Type B pancreatic cell (in vitro differentiated cells): ENCODE measurements at regions not wholly inside any gene's neighbourhood (a gene's known extent, or its start where the extent isn't known, plus 50 kb on each side); places are given as distances from the start of the nearest gene placed in this dataset.

ENCODE experiments used
- DNase-seq: peaks from one replicate; pipeline ENCODE4 v3.0.0; 2021; ENCODE audit warnings: mixed read lengths; ENCODE audit not compliant: unreplicated experiment; ENCODE audit errors: extremely low spot score
- H3K27ac Mint-ChIP-seq: 2 replicates; pipeline ENCODE4 v1.8.0; 2021; ENCODE audit warnings: mild to moderate bottlenecking, mixed read lengths
- H3K27me3 Mint-ChIP-seq: 2 replicates; pipeline ENCODE4 v1.8.0; 2021; ENCODE audit warnings: mixed read lengths
- H3K36me3 Mint-ChIP-seq: 2 replicates; pipeline ENCODE4 v1.8.0; 2021; ENCODE audit warnings: mixed read lengths
- H3K4me1 Mint-ChIP-seq: one replicate; pipeline ENCODE4 v1.8.0; 2021; ENCODE audit warnings: mixed read lengths; ENCODE audit not compliant: unreplicated experiment
- H3K4me3 Mint-ChIP-seq: 2 replicates; pipeline ENCODE4 v1.8.0; 2021; ENCODE audit warnings: mild to moderate bottlenecking, mixed read lengths
- H3K9me3 Mint-ChIP-seq: 2 replicates; pipeline ENCODE4 v1.8.0; 2021; ENCODE audit warnings: mixed read lengths
- TF ChIP-seq, protein P1 (sequence below): fragments of 200-600 bp; sonication (generic); conservative IDR thresholded peaks from 2 replicates; pipeline ENCODE4 v1.5.0; 2021; ENCODE audit warnings: antibody characterized with exemption, mild to moderate bottlenecking

DNA sequence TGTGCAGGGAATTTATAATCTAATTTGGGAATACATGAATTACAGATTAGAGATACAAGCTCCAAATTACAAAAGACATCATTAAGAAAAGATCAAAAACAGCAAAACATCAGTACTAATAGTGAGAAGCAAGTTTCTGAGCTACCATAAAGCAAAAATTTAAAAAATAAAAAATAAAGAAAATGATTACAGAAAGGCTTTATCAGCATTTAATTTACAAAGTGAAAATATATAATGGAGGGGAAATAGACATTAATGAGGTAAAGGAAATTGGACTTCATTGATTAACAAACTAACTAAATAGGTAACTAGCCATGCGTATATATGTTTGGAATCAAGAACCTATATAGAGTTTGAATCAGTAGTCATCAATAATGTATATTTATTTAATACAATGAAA, 712.9 kb upstream of the DDX18 start:
- H3K9me3 Mint-ChIP-seq: no peaks in the 10 kb centered on the region

DNA sequence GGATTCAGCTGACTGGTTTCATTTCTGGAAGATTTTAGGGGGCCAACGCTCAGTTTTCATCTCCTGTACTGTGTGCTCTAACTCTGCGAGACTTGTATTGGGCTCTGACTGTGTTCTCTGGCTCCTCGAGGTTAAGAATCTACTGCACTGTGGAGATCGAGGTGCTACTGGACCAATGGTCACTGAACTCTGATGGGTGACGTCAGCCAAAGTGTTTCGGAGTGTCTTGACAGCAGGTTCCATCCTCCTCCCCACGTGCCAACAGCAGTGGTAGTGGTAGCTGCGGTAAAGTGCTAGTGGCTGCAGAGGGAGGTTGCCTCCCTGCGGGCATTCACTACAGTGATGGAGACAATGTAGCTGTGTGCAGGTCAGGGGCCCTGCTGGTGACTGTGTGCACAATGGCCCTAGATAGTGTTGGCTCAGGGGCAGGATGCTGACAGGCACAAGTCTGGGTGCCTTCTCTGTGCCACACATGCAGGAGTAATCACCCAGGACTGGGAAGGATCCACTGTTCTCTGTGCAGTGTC, 705.7 kb upstream of the DDX18 start:
- no peak for DNase-seq
- H3K27ac Mint-ChIP-seq: no peak overlapping the region
- TF ChIP-seq, protein P1, sequence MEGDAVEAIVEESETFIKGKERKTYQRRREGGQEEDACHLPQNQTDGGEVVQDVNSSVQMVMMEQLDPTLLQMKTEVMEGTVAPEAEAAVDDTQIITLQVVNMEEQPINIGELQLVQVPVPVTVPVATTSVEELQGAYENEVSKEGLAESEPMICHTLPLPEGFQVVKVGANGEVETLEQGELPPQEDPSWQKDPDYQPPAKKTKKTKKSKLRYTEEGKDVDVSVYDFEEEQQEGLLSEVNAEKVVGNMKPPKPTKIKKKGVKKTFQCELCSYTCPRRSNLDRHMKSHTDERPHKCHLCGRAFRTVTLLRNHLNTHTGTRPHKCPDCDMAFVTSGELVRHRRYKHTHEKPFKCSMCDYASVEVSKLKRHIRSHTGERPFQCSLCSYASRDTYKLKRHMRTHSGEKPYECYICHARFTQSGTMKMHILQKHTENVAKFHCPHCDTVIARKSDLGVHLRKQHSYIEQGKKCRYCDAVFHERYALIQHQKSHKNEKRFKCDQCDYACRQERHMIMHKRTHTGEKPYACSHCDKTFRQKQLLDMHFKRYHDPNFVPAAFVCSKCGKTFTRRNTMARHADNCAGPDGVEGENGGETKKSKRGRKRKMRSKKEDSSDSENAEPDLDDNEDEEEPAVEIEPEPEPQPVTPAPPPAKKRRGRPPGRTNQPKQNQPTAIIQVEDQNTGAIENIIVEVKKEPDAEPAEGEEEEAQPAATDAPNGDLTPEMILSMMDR: no peak
- H3K4me1 Mint-ChIP-seq: no peaks in the 10 kb centered on the region
- no peak overlapping the region for H3K4me3 Mint-ChIP-seq
- H3K36me3 Mint-ChIP-seq: no peaks in the 10 kb centered on the region
- no peaks in the 10 kb centered on the region for H3K27me3 Mint-ChIP-seq
- H3K9me3 Mint-ChIP-seq: no peaks in the 10 kb centered on the region

More for the DNA sequence above, 712.9 kb upstream of the DDX18 start:
- Mint-ChIP-seq H3K4me1 (no peaks in the 10 kb centered on the region), H3K36me3 (no peaks in the 10 kb centered on the region), H3K4me3 (no peak overlapping the region), H3K27me3 (no peaks in the 10 kb centered on the region), H3K27ac (no peak overlapping the region)
- TF ChIP-seq, protein P1: no peak
- DNase-seq: no peak

DNA sequence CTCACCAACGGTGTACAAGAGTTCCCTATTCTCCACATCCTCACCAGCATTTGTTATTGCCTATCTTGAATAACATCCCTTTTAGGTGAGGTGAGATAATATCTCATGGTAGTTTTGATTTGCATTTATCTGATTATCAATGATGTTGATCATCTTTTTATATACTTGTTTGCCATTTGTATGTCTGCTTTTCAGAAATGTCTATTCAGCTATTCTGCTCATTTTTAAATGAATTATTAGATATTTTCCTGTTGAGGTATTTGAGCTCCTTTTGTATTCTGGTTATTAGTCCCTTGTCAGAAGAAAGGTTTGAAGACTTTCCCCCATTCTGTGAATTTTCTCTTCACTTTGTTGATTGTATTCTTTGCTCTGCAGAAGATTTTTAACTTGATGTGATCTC, 695.5 kb upstream of the DDX18 start:
- Mint-ChIP-seq H3K36me3 (no peaks in the 10 kb centered on the region), H3K27ac (no peak overlapping the region), H3K4me3 (no peak overlapping the region), H3K27me3 (no peaks in the 10 kb centered on the region), H3K9me3 (no peaks in the 10 kb centered on the region), H3K4me1 (no peaks in the 10 kb centered on the region)
- no peak for DNase-seq
- TF ChIP-seq, protein P1: no peak

DNA sequence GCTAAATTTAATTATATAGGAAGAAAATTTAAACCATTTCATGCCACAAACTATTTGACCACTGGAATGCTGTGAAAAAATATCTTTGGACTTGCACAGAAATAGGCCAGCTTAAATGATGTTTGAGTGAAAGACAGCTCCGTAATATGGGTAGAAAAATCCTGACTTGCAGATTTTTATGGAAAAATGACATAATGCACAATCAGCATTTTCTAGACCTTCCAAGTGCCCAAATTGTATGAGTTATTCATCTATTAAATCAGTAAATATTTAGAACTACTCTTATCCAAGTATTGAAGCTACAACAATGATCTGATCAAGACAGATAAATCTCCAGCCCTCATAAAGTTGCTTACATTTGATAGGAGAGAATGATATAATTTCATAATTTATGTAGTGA, 691.1 kb upstream of the DDX18 start:
- TF ChIP-seq, protein P1: no peak
- no peak overlapping the region for H3K27ac Mint-ChIP-seq
- no peak for DNase-seq

DNA sequence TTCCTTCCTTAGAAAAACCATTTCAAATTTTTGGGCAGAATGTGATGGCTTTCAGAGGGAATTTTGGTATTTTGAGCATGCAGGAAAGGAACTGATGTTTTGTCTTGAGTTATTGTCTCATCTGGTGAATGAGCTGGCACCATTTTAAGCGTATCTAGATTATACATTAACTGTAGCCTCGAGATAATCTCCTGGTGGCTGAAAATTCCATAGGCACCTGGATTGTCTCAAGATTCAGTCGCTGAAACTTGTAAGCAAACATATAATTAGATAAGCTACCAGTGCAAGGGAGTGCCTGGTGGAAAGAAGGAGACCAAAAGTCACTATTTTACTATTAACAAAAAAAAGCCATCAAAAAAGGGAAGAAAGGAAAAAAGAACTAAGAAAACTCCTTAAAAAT, 687.8 kb upstream of the DDX18 start:
- Mint-ChIP-seq H3K4me3 (no peak overlapping the region), H3K27ac (peak overlapping the region; percentile 40)

More for the DNA sequence above, 691.1 kb upstream of the DDX18 start:
- Mint-ChIP-seq H3K9me3 (no peaks in the 10 kb centered on the region), H3K27me3 (no peaks in the 10 kb centered on the region), H3K36me3 (no peaks in the 10 kb centered on the region), H3K4me3 (no peak overlapping the region), H3K4me1 (peaks cover 3% of the 10 kb centered on the region)

More for the DNA sequence above, 687.8 kb upstream of the DDX18 start:
- Mint-ChIP-seq H3K27me3 (no peaks in the 10 kb centered on the region), H3K36me3 (no peaks in the 10 kb centered on the region), H3K9me3 (no peaks in the 10 kb centered on the region), H3K4me1 (peaks cover 3% of the 10 kb centered on the region)
- DNase-seq: no peak
- TF ChIP-seq, protein P1: no peak
